OCI-M1 (cell line): ENCODE measurements at regions not wholly inside any gene's neighbourhood (a gene's known extent, or its start where the extent isn't known, plus 50 kb on each side); places are given as distances from the start of the nearest gene placed in this dataset.

Experiments used
- DNase-seq: peaks from one replicate; lab custom pipeline; 2025; lab: John Stamatoyannopoulos, UW

GRCh38 chr18:78771496-78772359, 207.9 kb upstream of the SALL3 start:
- no peak for DNase-seq

GRCh38 chr18:78772360-78773302, 207.0 kb upstream of the SALL3 start:
- no peak for DNase-seq

GRCh38 chr18:78773303-78773755, 206.3 kb upstream of the SALL3 start:
- DNase-seq: no peak

- DNase-seq: no peak
Observed at GRCh38 chr18:78773819-78774218, 205.8 kb upstream of the SALL3 start.

GRCh38 chr18:78774741-78775141, 204.9 kb upstream of the SALL3 start:
- no peak for DNase-seq

- no peak for DNase-seq
Observed at GRCh38 chr18:78776151-78776550, 203.5 kb upstream of the SALL3 start.

GRCh38 chr18:78776706-78777285, 202.8 kb upstream of the SALL3 start:
- no peak for DNase-seq

- no peak for DNase-seq
Observed at GRCh38 chr18:78777992-78778391, 201.6 kb upstream of the SALL3 start.

GRCh38 chr18:78778651-78779050, 201.0 kb upstream of the SALL3 start:
- DNase-seq: no peak

- DNase-seq: no peak
Observed at GRCh38 chr18:78779996-78780718, 199.5 kb upstream of the SALL3 start.

- no peak for DNase-seq
Observed at GRCh38 chr18:78780719-78781600, 198.7 kb upstream of the SALL3 start.

- DNase-seq: no peak
Observed at GRCh38 chr18:78781601-78781960, 198.0 kb upstream of the SALL3 start.

GRCh38 chr18:78782951-78783563, 196.6 kb upstream of the SALL3 start:
- DNase-seq: no peak

GRCh38 chr18:78783564-78783960, 196.1 kb upstream of the SALL3 start:
- no peak for DNase-seq

GRCh38 chr18:78784861-78785260, 194.8 kb upstream of the SALL3 start:
- no peak for DNase-seq

GRCh38 chr18:78785706-78786105, 193.9 kb upstream of the SALL3 start:
- no peak for DNase-seq

- no peak for DNase-seq
Observed at GRCh38 chr18:78786776-78787175, 192.8 kb upstream of the SALL3 start.

- no peak for DNase-seq
Observed at GRCh38 chr18:78787751-78788150, 191.9 kb upstream of the SALL3 start.

GRCh38 chr18:78788161-78788560, 191.5 kb upstream of the SALL3 start:
- DNase-seq: no peak

- DNase-seq: no peak
Observed at GRCh38 chr18:78789850-78790249, 189.8 kb upstream of the SALL3 start.
